ENCODE measurements at regions not wholly inside any gene's neighbourhood (a gene's known extent, or its start where the extent isn't known, plus 50 kb on each side); places are given as distances from the start of the nearest gene placed in this dataset.
"Not testable (repeated sequence)": the region's sequence is repeated elsewhere in the genome, so short reads cannot be mapped to it uniquely, and the experiment has no call there.

DNA sequence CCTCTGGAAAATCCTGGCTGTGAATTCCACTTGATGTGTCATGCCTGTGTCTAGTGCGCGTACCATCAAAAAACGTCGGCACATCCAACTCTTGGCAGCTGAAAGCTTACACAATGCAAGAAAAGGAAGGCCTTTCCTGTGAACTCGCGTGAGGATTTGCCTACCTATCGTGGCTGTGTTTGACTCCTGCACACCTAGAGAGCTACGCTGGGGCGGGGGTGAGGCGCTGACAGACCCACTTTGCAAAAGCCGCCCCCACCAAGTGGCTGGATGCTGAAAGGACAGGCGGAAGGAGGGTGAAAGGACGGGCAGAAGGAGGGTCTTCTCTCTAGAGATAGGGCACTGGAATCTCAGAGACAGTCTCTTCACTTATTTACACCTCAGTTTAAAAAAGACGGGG, 270.1 kb downstream of the EIPR1 start:
- DNase-seq (no peak), ATAC-seq (ENCODE audit: low read depth) (no peak)
- ChIA-PET CTCF (no interaction called here), POLR2A (no interaction called here)
- no peaks in the 10 kb centered on the region for H3K9me3 Mint-ChIP-seq
- no peaks in the 10 kb centered on the region for H3K36me3 Mint-ChIP-seq (ENCODE audit: low read depth)
- TF ChIP-seq, protein P1, sequence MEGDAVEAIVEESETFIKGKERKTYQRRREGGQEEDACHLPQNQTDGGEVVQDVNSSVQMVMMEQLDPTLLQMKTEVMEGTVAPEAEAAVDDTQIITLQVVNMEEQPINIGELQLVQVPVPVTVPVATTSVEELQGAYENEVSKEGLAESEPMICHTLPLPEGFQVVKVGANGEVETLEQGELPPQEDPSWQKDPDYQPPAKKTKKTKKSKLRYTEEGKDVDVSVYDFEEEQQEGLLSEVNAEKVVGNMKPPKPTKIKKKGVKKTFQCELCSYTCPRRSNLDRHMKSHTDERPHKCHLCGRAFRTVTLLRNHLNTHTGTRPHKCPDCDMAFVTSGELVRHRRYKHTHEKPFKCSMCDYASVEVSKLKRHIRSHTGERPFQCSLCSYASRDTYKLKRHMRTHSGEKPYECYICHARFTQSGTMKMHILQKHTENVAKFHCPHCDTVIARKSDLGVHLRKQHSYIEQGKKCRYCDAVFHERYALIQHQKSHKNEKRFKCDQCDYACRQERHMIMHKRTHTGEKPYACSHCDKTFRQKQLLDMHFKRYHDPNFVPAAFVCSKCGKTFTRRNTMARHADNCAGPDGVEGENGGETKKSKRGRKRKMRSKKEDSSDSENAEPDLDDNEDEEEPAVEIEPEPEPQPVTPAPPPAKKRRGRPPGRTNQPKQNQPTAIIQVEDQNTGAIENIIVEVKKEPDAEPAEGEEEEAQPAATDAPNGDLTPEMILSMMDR (IDR thresholded peaks at IDR 0.05): no peak
- H3K4me1 Mint-ChIP-seq: peaks cover 8% of the 10 kb centered on the region
- H3K27me3 Mint-ChIP-seq: no peaks in the 10 kb centered on the region
- no peak overlapping the region for H3K27ac Mint-ChIP-seq
- intact Hi-C loops (cut with micrococcal nuclease): no loop called here
- H3K4me3 Mint-ChIP-seq: no peak overlapping the region

DNA sequence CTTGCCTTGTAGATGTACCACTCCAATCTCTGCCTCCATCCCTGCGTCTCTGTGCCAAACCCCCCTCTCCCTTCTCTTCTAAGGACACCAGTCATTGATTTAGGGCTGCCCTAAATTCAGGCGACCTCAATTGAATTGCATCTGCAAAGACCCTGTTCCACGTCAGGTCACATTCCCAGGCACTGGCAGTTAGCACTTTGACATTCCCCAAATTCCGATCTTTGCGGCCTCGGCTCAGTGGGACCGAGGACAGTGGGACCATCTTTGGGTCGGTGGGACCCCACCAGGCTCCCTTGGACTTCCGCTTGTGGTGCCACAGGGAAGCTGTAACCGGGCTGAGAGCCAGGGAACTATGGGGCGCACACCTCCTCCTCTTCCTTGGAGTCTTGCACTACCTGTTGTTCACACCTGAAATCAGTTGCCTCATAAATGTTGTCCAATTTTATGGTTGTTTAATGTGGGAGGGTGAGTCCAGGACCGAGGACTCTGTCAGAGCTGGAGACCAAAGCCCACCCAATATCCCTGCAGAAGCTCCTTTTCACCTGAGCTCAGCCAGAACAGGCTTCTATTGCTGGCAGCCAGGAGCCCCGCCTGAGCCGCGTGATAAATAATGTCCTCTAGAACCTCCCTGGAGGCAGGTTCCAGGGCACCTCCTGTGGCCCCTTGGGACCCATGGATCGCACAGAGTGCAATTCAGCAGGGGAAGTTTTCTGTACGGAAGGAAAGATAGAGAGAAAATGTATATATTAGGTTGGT, 271.6 kb downstream of the EIPR1 start:
- H3K4me3 Mint-ChIP-seq: no peak overlapping the region
- ChIA-PET POLR2A (no interaction called here), CTCF (no interaction called here)
- ATAC-seq (ENCODE audit: low read depth): no peak
- no peak for DNase-seq
- H3K36me3 Mint-ChIP-seq (ENCODE audit: low read depth): no peaks in the 10 kb centered on the region
- peaks cover 8% of the 10 kb centered on the region for H3K4me1 Mint-ChIP-seq
- H3K27me3 Mint-ChIP-seq: peaks cover 5% of the 10 kb centered on the region
- TF ChIP-seq, protein P1 (IDR thresholded peaks at IDR 0.05): no peak
- intact Hi-C loops (cut with micrococcal nuclease): no loop called here
- no peak overlapping the region for H3K27ac Mint-ChIP-seq
- no peaks in the 10 kb centered on the region for H3K9me3 Mint-ChIP-seq

DNA sequence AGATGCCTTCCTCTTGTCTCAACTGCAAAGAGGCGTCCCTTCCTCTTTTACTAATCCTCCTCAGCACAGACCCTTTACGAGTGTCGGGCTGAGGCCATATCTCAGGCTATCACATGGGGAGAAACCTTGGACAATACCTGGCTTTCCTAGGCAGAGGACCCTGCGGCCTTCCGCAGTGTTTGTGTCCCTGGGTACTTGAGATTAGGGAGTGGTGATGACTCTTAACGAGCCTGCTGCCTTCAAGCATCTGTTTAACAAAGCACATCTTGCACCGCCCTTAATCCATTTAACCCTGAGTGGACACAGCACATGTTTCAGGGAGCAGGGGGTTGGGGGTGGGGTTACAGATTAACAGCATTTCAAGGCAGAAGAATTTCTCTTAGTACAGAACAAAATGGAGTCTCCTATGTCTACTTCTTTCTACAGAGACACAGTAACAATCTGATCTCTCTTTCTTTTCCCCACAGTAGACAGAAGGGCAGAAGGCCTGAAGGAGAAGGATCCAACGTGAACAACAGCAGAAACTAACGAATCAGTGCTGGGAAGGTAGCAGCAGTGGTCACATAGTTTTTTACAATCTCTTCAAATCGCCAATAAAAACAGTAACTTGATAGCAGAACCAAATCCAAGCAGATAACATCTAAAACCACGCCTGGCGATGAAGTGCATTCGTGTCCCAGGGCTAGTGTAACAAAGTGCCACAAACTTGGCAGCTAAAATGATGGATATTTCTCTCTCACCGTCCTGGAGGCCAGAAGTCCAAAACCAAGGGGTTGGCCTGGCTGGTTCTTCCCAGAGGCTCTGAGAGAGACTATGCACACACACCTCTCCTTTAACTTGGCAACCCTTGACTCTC, 272.4 kb downstream of the EIPR1 start:
- DNase-seq; H3K27me3 Mint-ChIP-seq; H3K4me1 Mint-ChIP-seq; H3K4me3 Mint-ChIP-seq; intact Hi-C loops (cut with micrococcal nuclease); POLR2A ChIA-PET; H3K9me3 Mint-ChIP-seq; ATAC-seq (ENCODE audit: low read depth); CTCF ChIA-PET; H3K36me3 Mint-ChIP-seq (ENCODE audit: low read depth); H3K27ac Mint-ChIP-seq: not testable (repeated sequence)

DNA sequence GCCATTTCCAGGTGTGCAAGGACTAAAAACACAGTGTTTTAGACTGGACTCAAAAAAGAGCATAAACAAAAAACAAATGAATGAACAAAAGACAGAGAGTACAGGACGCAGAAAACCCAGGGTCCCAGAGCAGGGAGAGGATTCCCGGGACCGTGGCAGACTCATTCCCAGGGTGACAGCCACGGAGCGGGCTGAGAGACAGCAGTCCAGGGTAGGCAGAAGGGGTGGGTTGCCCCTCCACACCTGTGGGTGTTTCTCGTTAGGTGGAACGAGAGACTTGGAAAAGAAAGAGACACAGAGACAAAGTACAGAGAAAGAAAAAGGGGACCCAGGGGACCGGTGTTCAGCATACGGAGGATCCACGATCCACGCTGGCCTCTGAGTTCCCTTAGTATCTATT, 273.4 kb downstream of the EIPR1 start:
- peaks cover 11% of the 10 kb centered on the region for H3K4me1 Mint-ChIP-seq
- ChIA-PET POLR2A (no interaction called here), CTCF (no interaction called here)
- no peak overlapping the region for H3K4me3 Mint-ChIP-seq
- peaks cover 8% of the 10 kb centered on the region for H3K27me3 Mint-ChIP-seq
- ATAC-seq (ENCODE audit: low read depth) (no peak), DNase-seq (no peak)
- intact Hi-C loops (cut with micrococcal nuclease): no loop called here
- no peak overlapping the region for H3K27ac Mint-ChIP-seq
- H3K36me3 Mint-ChIP-seq (ENCODE audit: low read depth): no peaks in the 10 kb centered on the region
- no peaks in the 10 kb centered on the region for H3K9me3 Mint-ChIP-seq
- TF ChIP-seq, protein P1 (IDR thresholded peaks at IDR 0.05): no peak

DNA sequence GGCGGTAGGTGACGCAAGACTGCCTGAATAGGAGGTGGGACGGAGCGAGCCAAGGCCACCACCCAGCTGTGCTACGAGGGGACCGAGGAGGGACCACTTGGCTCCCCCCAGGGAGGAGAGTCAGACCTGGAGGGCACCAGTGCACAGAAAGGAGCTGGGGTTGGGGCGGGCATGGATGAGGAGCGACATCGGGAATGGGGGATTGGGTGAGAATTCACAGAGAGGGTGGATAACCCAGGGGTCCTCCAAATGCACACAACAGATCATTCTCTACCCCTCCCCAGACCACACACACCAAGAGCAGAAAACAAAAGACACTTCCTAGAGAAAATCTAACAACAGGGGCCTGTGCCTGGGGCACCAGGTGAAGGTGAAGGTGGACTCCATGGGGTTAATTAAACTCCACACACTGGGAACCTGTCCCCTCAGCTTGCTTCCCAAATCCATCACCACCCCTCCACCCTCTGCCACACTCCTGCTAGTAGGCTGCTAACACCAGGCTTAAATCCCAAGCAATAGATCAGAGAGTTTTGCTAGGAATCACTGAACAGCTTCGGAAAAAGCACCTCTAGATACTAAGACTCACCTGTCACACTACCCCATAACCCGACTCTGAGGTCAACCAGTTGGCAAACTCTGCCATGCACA, 274.6 kb downstream of the EIPR1 start:
- Mint-ChIP-seq H3K36me3 (ENCODE audit: low read depth) (no peaks in the 10 kb centered on the region), H3K27ac (peak overlapping the region; percentile 13), H3K4me3 (no peak overlapping the region), H3K9me3 (no peaks in the 10 kb centered on the region), H3K27me3 (peaks cover 14% of the 10 kb centered on the region), H3K4me1 (peaks cover 11% of the 10 kb centered on the region)
- ChIA-PET CTCF (no interaction called here), POLR2A (no interaction called here)
- TF ChIP-seq, protein P1 (IDR thresholded peaks at IDR 0.05): no peak
- DNase-seq (no peak), ATAC-seq (ENCODE audit: low read depth) (no peak)
- intact Hi-C loops (cut with micrococcal nuclease): no loop called here
